GM10248 (cell line): ENCODE measurements at regions not wholly inside any gene's neighbourhood (a gene's known extent, or its start where the extent isn't known, plus 50 kb on each side); places are given as distances from the start of the nearest gene placed in this dataset.

ENCODE experiments used
- CTCF ChIA-PET: fragments of 300-600 bp; sonication (Branson Sonifier 250); formaldehyde crosslinking; extraction: SDS; loops from one replicate; lab custom pipeline; 2021; ENCODE audit warnings: antibody characterized with exemption; lab: Yijun Ruan, JAX
- POLR2A ChIA-PET: fragments of 350-650 bp; sonication (Branson Sonifier 250); formaldehyde crosslinking; extraction: SDS; loops from one replicate; lab custom pipeline; 2020; ENCODE audit warnings: antibody characterized with exemption; lab: Yijun Ruan, JAX
- DNase-seq: peaks from one replicate; pipeline ENCODE4 v3.0.0; 2012; ENCODE audit errors: extremely low spot score
- TF ChIP-seq, protein P1 (sequence below): IDR thresholded peaks from 2 replicates; pipeline ENCODE4 v1.5.1; 2012; ENCODE audit warnings: mild to moderate bottlenecking, low read depth; ENCODE audit errors: extremely low read depth, missing control alignments, control extremely low read depth

DNA sequence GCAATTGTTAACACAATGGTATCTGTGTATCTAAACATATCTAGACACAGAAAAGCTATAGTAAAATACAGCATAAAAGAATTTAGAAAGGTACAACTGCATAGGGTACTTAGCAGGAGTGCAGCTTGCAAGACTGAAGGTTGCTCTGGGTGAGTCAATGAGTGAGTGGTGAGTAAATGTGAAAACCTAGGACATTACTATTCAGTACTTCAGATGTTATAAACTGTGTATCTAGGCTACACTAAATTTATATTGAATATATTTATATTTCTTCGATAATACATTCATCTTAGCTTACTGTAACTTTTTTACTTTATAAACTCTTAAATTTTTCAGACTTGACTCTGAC lies 409.0 kb upstream of the DCN start:
- CTCF ChIA-PET: interaction anchor here (1.3 to 3.4 kb wide), 3 partner anchors 10 to 15 kb away, joined by 3 to 10 read pairs (median 9); no protein-coding TSS in a partner anchor
- DNase-seq: no peak
- TF ChIP-seq, protein P1, sequence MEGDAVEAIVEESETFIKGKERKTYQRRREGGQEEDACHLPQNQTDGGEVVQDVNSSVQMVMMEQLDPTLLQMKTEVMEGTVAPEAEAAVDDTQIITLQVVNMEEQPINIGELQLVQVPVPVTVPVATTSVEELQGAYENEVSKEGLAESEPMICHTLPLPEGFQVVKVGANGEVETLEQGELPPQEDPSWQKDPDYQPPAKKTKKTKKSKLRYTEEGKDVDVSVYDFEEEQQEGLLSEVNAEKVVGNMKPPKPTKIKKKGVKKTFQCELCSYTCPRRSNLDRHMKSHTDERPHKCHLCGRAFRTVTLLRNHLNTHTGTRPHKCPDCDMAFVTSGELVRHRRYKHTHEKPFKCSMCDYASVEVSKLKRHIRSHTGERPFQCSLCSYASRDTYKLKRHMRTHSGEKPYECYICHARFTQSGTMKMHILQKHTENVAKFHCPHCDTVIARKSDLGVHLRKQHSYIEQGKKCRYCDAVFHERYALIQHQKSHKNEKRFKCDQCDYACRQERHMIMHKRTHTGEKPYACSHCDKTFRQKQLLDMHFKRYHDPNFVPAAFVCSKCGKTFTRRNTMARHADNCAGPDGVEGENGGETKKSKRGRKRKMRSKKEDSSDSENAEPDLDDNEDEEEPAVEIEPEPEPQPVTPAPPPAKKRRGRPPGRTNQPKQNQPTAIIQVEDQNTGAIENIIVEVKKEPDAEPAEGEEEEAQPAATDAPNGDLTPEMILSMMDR: no peak
- POLR2A ChIA-PET: no interaction called here

DNA sequence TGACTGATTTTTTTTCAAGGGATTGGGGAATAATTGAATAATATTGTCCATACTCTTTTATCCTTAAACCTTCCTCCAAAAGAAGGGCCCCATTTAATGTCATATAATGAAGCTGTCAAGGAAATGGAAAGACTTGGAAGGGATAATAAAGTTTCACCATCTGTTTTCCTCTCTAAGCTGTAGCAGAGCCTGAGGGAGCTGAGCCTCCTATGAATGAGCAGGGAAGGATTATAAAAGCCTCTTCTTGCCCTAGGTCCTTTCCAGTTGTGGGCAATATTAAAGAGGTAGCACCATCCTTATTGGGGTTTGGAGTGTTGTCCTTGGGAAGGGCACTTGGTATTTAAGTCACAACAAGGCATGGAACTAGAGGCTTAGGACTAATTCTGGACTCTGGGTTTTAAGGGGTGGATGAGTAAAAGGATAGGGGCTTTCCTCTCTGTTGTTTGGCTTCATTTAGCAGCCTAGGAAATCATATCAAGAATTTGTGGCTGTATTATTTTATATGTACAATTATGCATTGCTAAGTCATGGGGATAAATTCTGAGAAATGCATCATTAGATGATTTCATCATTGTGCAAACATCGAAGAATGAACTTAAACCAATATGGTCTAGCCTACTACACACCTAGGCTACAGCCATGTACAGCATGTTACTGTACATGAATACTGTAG lies 408.5 kb upstream of the DCN start:
- DNase-seq: no peak
- ChIA-PET POLR2A (no interaction called here), CTCF (interaction anchor here (1.3 to 3.4 kb wide), 3 partner anchors 10 to 15 kb away, joined by 3 to 10 read pairs (median 9); no protein-coding TSS in a partner anchor)
- TF ChIP-seq, protein P1: no peak

DNA sequence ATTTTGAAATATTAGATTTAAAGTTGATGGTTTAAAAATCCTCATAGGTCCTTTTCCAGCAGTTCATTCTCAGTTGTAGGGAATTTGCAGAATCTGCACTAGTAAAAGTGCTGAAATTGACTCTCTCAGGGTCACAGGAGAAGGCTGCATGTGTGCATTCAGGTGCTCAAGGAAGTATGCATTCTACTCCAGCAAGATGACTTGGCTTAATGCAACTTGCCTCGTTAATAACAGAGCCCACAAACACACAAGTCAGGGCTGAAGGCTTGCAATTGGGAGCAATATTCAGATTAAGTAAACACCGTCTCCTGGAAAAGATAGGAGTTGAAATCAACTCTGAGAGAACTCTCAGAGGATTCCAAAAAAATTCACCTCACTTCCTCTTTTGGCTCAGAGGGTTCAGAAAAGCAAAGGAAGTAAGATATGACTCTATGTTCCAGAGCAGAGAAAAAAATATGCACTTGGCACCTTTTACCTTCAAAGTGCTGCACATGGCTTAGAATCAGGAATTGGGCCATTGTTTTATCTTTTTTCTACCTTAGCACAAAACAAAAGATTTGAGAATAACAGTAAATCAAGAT lies 406.3 kb upstream of the DCN start:
- no peak for DNase-seq
- TF ChIP-seq, protein P1: no peak
- ChIA-PET POLR2A (no interaction called here), CTCF (interaction anchor here (0.8 kb wide), 1 partner anchor 10 kb away, joined by 4 read pairs; no protein-coding TSS in a partner anchor)

DNA sequence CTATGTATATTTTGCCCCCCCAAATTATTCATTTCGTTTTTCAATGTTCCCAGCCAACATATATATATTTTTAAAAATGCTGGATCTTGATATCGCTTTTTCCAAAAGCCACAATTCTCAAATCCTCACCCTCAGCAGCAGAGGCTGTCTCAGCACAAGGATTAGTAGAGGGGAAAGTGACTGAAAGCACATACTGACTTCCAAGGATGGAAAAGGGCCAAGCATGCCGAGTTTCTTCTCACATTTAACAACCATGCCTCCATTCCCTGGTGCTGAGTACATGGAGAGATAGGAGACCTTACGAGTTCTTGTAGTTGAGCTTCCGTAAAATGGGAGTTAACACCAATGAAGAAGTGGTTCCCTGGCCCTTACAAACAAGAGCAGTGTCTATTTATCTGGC lies 403.4 kb upstream of the DCN start:
- ChIA-PET POLR2A (no interaction called here), CTCF (interaction anchor here (1.2 to 2.8 kb wide), 5 partner anchors 8 to 194 kb away, joined by 3 to 12 read pairs (median 3); no protein-coding TSS in a partner anchor)
- no peak for DNase-seq
- TF ChIP-seq, protein P1: no peak

DNA sequence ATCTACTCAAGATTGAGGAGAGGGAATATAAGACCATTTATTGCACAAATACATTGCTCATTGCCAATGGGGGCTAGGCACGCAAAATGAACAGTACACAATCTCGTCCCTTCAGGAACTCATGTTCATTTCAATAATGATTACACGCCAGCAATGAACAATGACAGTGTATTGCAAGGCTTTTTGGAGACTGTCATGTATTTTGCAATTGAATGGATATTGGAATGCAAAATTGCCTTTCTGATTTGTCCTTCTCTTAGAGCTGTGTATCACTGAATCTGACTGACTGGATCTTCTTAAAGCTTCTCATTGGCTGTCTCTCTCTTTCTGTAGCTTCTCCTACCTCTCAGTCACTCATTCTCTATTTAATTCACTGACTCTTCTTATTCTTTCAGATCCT lies 400.2 kb upstream of the DCN start:
- CTCF ChIA-PET: interaction anchor here (0.7 to 1.3 kb wide), 2 partner anchors 11 to 19 kb away, joined by 3 read pairs; no protein-coding TSS in a partner anchor
- no peak for DNase-seq
- POLR2A ChIA-PET: no interaction called here
- TF ChIP-seq, protein P1: no peak

DNA sequence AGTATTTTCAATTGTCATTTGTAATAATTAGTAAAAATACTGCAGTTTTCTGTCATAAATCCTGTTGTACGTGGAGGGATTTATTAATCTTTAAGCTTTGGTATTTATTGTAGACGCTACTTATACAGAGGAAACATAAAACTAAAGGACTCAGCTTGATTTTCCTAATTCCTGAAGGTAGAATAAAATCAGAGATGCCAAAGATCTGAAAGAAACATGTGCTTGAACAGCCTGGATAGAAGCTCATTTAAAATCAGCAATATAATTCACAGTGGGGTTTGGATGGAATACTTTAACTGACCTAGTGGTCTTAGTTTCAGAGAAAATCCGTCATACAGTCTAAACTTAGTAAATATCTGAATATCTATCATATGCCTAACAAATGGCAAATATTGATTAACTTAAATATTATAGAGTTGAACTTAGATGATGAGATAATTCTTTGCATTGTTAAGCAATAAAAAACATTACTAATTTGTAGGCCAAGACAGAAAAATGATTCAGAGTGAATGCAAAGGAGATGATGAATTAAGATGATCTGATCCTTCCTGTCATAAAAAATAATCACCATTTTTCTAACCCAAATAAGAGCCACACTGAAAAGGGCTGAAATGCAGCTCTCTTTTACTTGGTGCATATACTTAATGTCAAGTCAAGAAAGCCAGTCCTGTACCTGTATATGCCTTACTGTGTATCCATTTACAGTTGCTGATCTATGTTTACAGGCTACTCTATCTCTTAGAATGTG lies 397.1 kb upstream of the DCN start:
- POLR2A ChIA-PET: no interaction called here
- DNase-seq: no peak
- CTCF ChIA-PET: interaction anchor here (0.6 to 5.3 kb wide), 9 partner anchors 7 to 987 kb away, joined by 3 to 24 read pairs (median 3); no protein-coding TSS in a partner anchor
- TF ChIP-seq, protein P1: no peak
